OCI-LY7 (cell line): ENCODE measurements at regions not wholly inside any gene's neighbourhood (a gene's known extent, or its start where the extent isn't known, plus 50 kb on each side); places are given as distances from the start of the nearest gene placed in this dataset.

Experiments
- BruUV-seq: library from RNA; stranded (reverse); fragments of 400-500 nt; replicated peaks from 2 replicates; lab custom pipeline; 2021; lab: Mats Ljungman, UMichigan
- CTCF ChIA-PET: fragments of 300-600 bp; sonication (Branson Sonifier 250); formaldehyde crosslinking; loops from one replicate; lab custom pipeline; 2022; ENCODE audit warnings: antibody characterized with exemption; ENCODE audit not compliant: unreplicated experiment; lab: Charles Lee
- POLR2A ChIA-PET: fragments of 300-600 bp; sonication (Branson Sonifier 250); formaldehyde crosslinking; loops from one replicate; lab custom pipeline; 2022; ENCODE audit warnings: antibody characterized with exemption; lab: Charles Lee
- DNase-seq: peaks from one replicate; pipeline ENCODE4 v3.0.0-alpha.2; 2015; ENCODE audit warnings: low spot score
- H2AFZ ChIP-seq: fragments of 200-600 bp; sonication (generic), shearing (Covaris generic); 2 replicates; pipeline ENCODE4 v1.6.1; 2014; ENCODE audit warnings: mild to moderate bottlenecking, antibody characterized with exemption, low read length, moderate library complexity
- H3K27ac ChIP-seq: fragments of 200-600 bp; sonication (generic); 2 replicates; pipeline ENCODE4 v1.5.1; 2014; ENCODE audit warnings: mixed run types, low read depth, mild to moderate bottlenecking, moderate library complexity, low read length, inconsistent platforms; ENCODE audit not compliant: poor library complexity, severe bottlenecking
- H3K36me3 ChIP-seq: fragments of 200-600 bp; sonication (generic); 2 replicates; pipeline ENCODE4 v1.6.1; 2014; ENCODE audit warnings: mild to moderate bottlenecking, antibody characterized with exemption, low read length, moderate library complexity, mixed read lengths; ENCODE audit not compliant: insufficient read depth
- H3K4me1 ChIP-seq: fragments of 200-600 bp; sonication (generic); 2 replicates; pipeline ENCODE4 v1.5.1; 2014; ENCODE audit warnings: mild to moderate bottlenecking, low read length; ENCODE audit not compliant: insufficient read depth, poor library complexity, severe bottlenecking
- H3K4me2 ChIP-seq: fragments of 200-600 bp; sonication (generic); 2 replicates; pipeline ENCODE4 v1.6.1; 2014; ENCODE audit warnings: mild to moderate bottlenecking, low read length
- H3K4me3 ChIP-seq: fragments of 200-600 bp; sonication (generic); 2 replicates; pipeline ENCODE4 v1.5.1; 2014; ENCODE audit warnings: mild to moderate bottlenecking, low read depth, low read length; ENCODE audit not compliant: poor library complexity, severe bottlenecking
- H3K79me2 ChIP-seq: fragments of 200-600 bp; sonication (generic); 2 replicates; pipeline ENCODE4 v1.6.1; 2016; ENCODE audit warnings: low read depth, mild to moderate bottlenecking, low read length, moderate library complexity, mixed read lengths; ENCODE audit not compliant: insufficient read depth
- H3K9me2 ChIP-seq: fragments of 200-600 bp; sonication (generic); 2 replicates; pipeline ENCODE4 v1.6.1; 2016; ENCODE audit warnings: mild to moderate bottlenecking, low read length, mixed read lengths; ENCODE audit not compliant: insufficient read depth
- H3K9me3 ChIP-seq: fragments of 200-600 bp; sonication (generic); 2 replicates; pipeline ENCODE4 v1.6.1; 2014; ENCODE audit warnings: mild to moderate bottlenecking, mixed run types, low read length, mixed read lengths
- H4K20me1 ChIP-seq: fragments of 200-600 bp; sonication (generic); 2 replicates; pipeline ENCODE4 v1.6.1; 2014; ENCODE audit warnings: mild to moderate bottlenecking, antibody characterized with exemption, low read length, moderate library complexity, mixed read lengths; ENCODE audit not compliant: insufficient read depth
- EZH2phosphoT487 ChIP-seq: fragments of 200-600 bp; sonication (generic); IDR thresholded peaks from 2 replicates; pipeline ENCODE4 v1.6.1; 2018; ENCODE audit warnings: low read depth, borderline replicate concordance, mild to moderate bottlenecking, mixed run types, antibody characterized with exemption, low read length, moderate library complexity, mixed read lengths
- intact Hi-C: fragments of 100-400 bp; cut with micrococcal nuclease; formaldehyde crosslinking; loops from one replicate; pipeline ENCODE4 v1.10.0; 2022; ENCODE audit not compliant: unreplicated experiment
- TF ChIP-seq, protein P1 (sequence below): fragments of 200-600 bp; sonication (generic); conservative IDR thresholded peaks from 2 replicates; pipeline ENCODE4 v1.5.1; 2014; ENCODE audit warnings: mild to moderate bottlenecking, antibody characterized with exemption, low read length, moderate library complexity, mixed read lengths

DNA sequence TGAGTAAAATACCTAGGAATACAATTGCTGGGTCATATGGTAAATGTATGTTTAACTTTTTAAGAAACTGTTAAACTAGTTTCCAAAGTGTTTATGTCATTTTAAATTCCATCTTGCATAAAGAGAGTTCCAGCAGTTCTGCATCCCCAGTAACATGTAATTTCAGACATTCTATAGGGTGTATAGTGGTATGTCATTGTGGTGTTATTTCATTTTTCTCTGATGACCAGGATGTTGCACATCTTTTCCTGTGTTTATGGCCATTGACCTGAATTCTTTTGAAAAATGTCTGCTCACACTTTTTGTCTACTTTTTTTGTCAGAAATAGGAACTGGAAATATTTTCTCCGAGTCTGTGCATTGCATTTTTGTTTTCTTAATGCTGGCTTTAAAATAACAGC is 128.9 kb downstream of the TMEM200A start:
- CTCF ChIA-PET: no interaction called here
- no peaks in the 10 kb centered on the region for H3K9me2 ChIP-seq
- POLR2A ChIA-PET: no interaction called here
- DNase-seq: no peak
- no peak for TF ChIP-seq EZH2phosphoT487
- TF ChIP-seq, protein P1, sequence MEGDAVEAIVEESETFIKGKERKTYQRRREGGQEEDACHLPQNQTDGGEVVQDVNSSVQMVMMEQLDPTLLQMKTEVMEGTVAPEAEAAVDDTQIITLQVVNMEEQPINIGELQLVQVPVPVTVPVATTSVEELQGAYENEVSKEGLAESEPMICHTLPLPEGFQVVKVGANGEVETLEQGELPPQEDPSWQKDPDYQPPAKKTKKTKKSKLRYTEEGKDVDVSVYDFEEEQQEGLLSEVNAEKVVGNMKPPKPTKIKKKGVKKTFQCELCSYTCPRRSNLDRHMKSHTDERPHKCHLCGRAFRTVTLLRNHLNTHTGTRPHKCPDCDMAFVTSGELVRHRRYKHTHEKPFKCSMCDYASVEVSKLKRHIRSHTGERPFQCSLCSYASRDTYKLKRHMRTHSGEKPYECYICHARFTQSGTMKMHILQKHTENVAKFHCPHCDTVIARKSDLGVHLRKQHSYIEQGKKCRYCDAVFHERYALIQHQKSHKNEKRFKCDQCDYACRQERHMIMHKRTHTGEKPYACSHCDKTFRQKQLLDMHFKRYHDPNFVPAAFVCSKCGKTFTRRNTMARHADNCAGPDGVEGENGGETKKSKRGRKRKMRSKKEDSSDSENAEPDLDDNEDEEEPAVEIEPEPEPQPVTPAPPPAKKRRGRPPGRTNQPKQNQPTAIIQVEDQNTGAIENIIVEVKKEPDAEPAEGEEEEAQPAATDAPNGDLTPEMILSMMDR: no peak
- intact Hi-C loops: no loop called here
- no peaks in the 10 kb centered on the region for H4K20me1 ChIP-seq
- no peaks in the 10 kb centered on the region for H3K9me3 ChIP-seq
- H3K4me3 ChIP-seq: no peak overlapping the region
- H3K27ac ChIP-seq: no peak overlapping the region
- no peak overlapping the region for H2AFZ ChIP-seq
- no peaks in the 10 kb centered on the region for H3K4me1 ChIP-seq
- no peaks in the 10 kb centered on the region for H3K79me2 ChIP-seq
- BruUV-seq: no TSS peak
- H3K4me2 ChIP-seq: no peak overlapping the region
- no peaks in the 10 kb centered on the region for H3K36me3 ChIP-seq

DNA sequence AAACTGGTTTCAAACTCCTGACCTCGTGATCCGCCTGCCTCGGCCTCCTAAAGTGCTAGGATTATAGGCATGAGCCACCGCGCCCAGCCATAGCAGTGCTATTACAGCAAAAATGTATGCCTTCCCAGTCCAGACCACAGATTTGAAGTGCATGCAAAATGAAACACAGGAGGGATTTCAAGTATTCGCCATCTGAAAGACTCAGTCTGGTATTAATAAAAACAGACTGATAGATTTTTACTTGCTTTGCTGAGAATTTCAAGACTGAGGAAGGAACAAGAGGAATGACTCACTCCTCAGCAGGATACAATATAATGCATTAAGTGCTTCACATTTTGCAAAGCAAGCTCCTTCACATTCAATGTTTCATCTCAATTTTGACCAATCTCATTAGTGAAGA is 134.9 kb downstream of the TMEM200A start:
- ChIA-PET CTCF (no interaction called here), POLR2A (interaction anchor here (0.6 kb wide), 1 partner anchor 29 kb away, joined by 6 read pairs; no protein-coding TSS in a partner anchor)
- Histone ChIP-seq H3K27ac (no peak overlapping the region), H3K4me1 (no peaks in the 10 kb centered on the region), H3K4me2 (no peak overlapping the region), H3K9me3 (no peaks in the 10 kb centered on the region), H3K36me3 (no peaks in the 10 kb centered on the region), H2AFZ (no peak overlapping the region), H4K20me1 (no peaks in the 10 kb centered on the region), H3K4me3 (no peak overlapping the region), H3K9me2 (no peaks in the 10 kb centered on the region), H3K79me2 (no peaks in the 10 kb centered on the region)
- intact Hi-C loops: no loop called here
- no TSS peak for BruUV-seq
- no peak for DNase-seq
- TF ChIP-seq EZH2phosphoT487: no peak
- TF ChIP-seq, protein P1: no peak

DNA sequence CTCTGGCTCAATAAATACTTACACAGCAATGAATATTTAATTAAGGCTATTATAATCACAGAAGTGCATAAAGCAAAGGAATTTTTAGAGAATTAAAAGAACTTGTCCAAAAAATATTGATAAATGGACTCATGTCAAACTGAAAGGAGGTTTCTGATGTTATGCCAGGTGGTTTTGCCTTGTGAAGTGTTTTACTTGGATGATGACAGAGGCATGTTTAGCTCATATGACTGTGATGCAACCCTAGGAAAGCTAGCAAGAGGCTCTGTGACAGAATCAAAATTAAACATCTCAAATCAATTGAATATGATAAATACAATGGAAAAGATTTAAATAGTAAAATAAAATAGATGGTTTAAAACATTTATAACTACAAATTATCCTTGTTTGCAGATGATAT is 137.3 kb downstream of the TMEM200A start:
- H2AFZ ChIP-seq: no peak overlapping the region
- intact Hi-C loops: no loop called here
- H3K4me2 ChIP-seq: no peak overlapping the region
- no peaks in the 10 kb centered on the region for H4K20me1 ChIP-seq
- no peak overlapping the region for H3K27ac ChIP-seq
- no peak for TF ChIP-seq EZH2phosphoT487
- TF ChIP-seq, protein P1: no peak
- CTCF ChIA-PET: no interaction called here
- no peaks in the 10 kb centered on the region for H3K9me3 ChIP-seq
- no peak overlapping the region for H3K4me3 ChIP-seq
- H3K4me1 ChIP-seq: no peaks in the 10 kb centered on the region
- H3K79me2 ChIP-seq: no peaks in the 10 kb centered on the region
- POLR2A ChIA-PET: no interaction called here
- DNase-seq: no peak
- BruUV-seq: no TSS peak
- no peaks in the 10 kb centered on the region for H3K36me3 ChIP-seq
- no peaks in the 10 kb centered on the region for H3K9me2 ChIP-seq
